BE2C (cell line): ENCODE measurements at regions not wholly inside any gene's neighbourhood (a gene's known extent, or its start where the extent isn't known, plus 50 kb on each side); places are given as distances from the start of the nearest gene placed in this dataset.

Source experiments
- DNase-seq: peaks from one replicate; pipeline ENCODE4 v3.0.0-alpha.2; 2020
- H3K27me3 ChIP-seq: fragments of 250-450 bp; sonication (Bioruptor Pico); 2 replicates; pipeline ENCODE4 v1.5.1; 2020; ENCODE audit warnings: mild to moderate bottlenecking
- H3K36me3 ChIP-seq: fragments of 250-450 bp; sonication (Bioruptor Pico); 2 replicates; pipeline ENCODE4 v1.5.1; 2020; ENCODE audit warnings: mild to moderate bottlenecking
- H3K4me1 ChIP-seq: fragments of 250-450 bp; sonication (Bioruptor Pico); 2 replicates; pipeline ENCODE4 v1.5.1; 2020
- H3K4me3 ChIP-seq: 2 replicates; pipeline ENCODE4 v1.5.1; 2011; ENCODE audit warnings: low read depth, low read length
- H3K9me3 ChIP-seq: fragments of 250-450 bp; sonication (Bioruptor Pico); 2 replicates; pipeline ENCODE4 v1.5.1; 2020
- TF ChIP-seq, protein P1 (sequence below): IDR thresholded peaks from 2 replicates; pipeline ENCODE4 v1.5.1; 2012; ENCODE audit warnings: mild to moderate bottlenecking, low read depth, low read length

DNA sequence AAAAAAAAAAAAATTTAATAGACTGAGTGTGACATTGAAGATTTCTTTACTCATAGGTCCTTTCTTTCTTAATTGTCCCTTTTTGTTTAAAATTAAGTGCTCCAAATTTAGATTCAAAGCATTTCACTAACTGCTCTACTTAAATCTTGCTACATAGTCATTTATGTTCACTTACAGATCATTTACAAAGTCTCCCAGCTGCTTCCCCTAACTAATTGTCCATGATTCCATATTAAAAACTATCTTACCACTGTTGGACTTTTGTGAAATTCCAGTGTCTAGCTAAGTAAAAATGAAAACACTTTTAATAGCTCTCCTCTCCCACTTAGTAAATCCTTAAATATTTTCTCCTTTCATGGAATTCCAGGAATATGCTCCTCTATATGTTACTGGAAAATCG is 850.5 kb downstream of the NR2F1-AS1 start:
- Histone ChIP-seq H3K27me3 (no peaks in the 10 kb centered on the region), H3K36me3 (no peaks in the 10 kb centered on the region), H3K4me3 (no peak overlapping the region), H3K9me3 (no peaks in the 10 kb centered on the region), H3K4me1 (no peaks in the 10 kb centered on the region)
- TF ChIP-seq, protein P1, sequence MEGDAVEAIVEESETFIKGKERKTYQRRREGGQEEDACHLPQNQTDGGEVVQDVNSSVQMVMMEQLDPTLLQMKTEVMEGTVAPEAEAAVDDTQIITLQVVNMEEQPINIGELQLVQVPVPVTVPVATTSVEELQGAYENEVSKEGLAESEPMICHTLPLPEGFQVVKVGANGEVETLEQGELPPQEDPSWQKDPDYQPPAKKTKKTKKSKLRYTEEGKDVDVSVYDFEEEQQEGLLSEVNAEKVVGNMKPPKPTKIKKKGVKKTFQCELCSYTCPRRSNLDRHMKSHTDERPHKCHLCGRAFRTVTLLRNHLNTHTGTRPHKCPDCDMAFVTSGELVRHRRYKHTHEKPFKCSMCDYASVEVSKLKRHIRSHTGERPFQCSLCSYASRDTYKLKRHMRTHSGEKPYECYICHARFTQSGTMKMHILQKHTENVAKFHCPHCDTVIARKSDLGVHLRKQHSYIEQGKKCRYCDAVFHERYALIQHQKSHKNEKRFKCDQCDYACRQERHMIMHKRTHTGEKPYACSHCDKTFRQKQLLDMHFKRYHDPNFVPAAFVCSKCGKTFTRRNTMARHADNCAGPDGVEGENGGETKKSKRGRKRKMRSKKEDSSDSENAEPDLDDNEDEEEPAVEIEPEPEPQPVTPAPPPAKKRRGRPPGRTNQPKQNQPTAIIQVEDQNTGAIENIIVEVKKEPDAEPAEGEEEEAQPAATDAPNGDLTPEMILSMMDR: no peak
- DNase-seq: no peak

DNA sequence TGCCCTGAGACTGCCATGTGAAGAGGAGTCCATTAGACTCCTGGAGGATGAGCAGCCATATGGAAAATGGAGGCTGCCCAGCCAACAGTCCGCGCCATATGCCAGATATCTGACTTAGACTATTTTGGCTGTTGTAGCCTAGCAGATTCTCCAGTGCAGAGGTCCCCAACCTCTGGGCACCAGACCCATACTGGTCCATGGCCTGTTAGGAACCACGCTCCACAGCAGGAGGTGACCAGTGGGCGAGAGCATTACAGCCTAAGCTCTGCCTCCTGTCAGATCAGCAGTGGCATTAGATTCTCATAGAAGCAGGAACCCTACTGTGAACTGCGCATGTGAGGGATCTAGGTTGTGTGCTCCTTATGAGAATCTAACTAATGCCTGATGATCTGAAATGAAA is 851.9 kb downstream of the NR2F1-AS1 start:
- Histone ChIP-seq H3K9me3 (no peaks in the 10 kb centered on the region), H3K4me1 (no peaks in the 10 kb centered on the region), H3K4me3 (no peak overlapping the region), H3K36me3 (no peaks in the 10 kb centered on the region), H3K27me3 (no peaks in the 10 kb centered on the region)
- no peak for DNase-seq
- TF ChIP-seq, protein P1: no peak

DNA sequence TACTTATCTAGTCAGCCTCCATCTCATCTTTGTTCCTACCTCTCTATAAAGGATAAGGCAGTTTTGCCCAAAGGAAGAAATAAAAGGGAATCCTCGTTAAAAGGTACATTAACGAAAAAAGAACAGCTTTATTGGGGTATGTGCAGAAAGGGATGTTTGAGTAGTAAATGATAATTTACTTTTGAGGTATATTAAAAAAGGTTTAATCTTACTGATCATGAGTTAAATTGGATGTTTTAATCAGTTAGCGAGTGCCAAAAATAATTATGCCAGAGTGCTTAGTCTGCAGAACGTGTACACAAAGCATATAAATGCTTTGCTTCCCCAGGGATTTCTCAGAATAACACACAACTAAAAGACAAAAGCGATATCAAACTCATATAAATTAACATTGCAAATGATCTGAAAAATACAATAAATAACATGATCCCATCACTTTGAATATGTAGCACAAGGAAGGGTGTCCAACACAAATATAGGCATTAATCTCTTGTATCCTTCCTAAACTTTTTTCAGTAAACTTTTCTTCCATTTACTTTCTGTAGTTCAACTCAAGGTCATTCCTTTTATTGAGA is 865.0 kb downstream of the NR2F1-AS1 start:
- peaks cover 7% of the 10 kb centered on the region for H3K4me1 ChIP-seq
- DNase-seq: no peak
- H3K36me3 ChIP-seq: no peaks in the 10 kb centered on the region
- H3K27me3 ChIP-seq: no peaks in the 10 kb centered on the region
- H3K9me3 ChIP-seq: no peaks in the 10 kb centered on the region
- no peak overlapping the region for H3K4me3 ChIP-seq
- TF ChIP-seq, protein P1: no peak

DNA sequence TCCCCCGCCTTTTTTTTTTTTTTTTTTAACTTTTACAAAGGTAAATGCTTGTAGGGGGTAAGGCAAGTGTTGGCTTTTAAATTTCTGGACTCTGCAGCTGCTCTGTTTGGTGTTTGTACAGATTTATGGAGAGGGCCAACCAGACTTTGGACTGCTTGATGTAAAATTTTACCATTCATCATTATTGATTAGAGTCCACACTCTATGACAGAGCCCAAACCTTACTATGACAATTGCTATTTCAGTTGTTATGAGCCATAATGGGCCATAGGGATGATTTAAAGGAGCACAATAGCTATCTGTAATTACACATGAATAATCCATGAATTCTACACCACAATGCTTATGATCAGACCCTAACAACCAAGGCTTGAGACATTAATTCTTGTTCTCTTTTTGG is 867.2 kb downstream of the NR2F1-AS1 start:
- Histone ChIP-seq H3K4me3 (no peak overlapping the region), H3K4me1 (peaks cover 7% of the 10 kb centered on the region), H3K9me3 (no peaks in the 10 kb centered on the region), H3K36me3 (no peaks in the 10 kb centered on the region), H3K27me3 (no peaks in the 10 kb centered on the region)
- TF ChIP-seq, protein P1: no peak
- DNase-seq: no peak

DNA sequence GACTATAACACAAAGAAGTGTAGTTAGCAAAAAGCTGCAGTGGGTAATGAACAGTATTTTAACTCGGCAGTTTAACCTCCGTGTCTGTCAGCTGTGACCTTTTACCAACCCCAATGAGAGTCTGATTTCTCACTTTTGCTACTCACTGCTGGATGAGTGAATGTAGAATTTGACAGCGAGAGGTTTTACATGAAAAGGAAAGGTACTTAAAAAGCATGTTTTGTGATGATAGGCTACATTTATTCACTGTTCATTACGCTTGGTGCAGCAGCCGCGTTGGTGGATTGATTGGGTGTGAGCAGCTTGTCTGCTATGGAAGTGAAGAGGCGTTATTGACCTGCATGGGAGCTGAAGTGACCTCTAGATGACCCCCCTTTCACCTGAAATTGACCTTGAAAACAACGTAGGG is 867.7 kb downstream of the NR2F1-AS1 start:
- Histone ChIP-seq H3K9me3 (no peaks in the 10 kb centered on the region), H3K4me1 (peaks cover 7% of the 10 kb centered on the region), H3K27me3 (no peaks in the 10 kb centered on the region), H3K4me3 (no peak overlapping the region), H3K36me3 (no peaks in the 10 kb centered on the region)
- TF ChIP-seq, protein P1: no peak
- no peak for DNase-seq

DNA sequence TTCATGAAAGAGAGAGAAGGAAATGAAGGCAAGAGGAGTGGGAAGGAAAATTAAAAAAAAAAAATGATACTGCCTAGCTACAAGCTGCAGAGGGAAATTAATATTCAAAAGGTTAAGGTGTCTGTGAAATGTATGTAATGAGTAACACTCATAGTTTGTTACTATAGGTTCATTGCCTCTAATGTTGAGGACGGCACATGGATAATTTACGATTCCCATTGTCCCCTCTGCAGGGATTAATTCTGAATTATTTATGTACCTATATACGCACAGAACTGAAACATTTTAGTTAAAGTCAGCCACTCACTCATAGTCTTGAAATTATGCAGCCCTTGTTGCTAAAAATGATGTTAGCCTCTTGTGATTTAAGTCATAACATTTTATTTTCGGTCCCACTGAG is 869.1 kb downstream of the NR2F1-AS1 start:
- no peaks in the 10 kb centered on the region; the same call in 1 of the 2 replicates for H3K4me1 ChIP-seq
- no peaks in the 10 kb centered on the region for H3K9me3 ChIP-seq
- no peak for DNase-seq
- no peaks in the 10 kb centered on the region for H3K27me3 ChIP-seq
- TF ChIP-seq, protein P1: no peak
- H3K4me3 ChIP-seq: no peak overlapping the region
- no peaks in the 10 kb centered on the region for H3K36me3 ChIP-seq
